Thoracic aorta (tissue), 2 donors: ENCODE measurements at regions not wholly inside any gene's neighbourhood (a gene's known extent, or its start where the extent isn't known, plus 50 kb on each side); places are given as distances from the start of the nearest gene placed in this dataset.

Experiments used
- ATAC-seq: fragments of 150-250 bp; one replicate; pipeline ENCODE4 v1.8.0; 2017; ENCODE audit warnings: low read depth; ENCODE audit not compliant: insufficient number of reproducible peaks, low FRiP score
- DNase-seq: peaks from one replicate; pipeline ENCODE4 v3.0.0-alpha.2; 2020; ENCODE audit warnings: low spot score
- H3K27ac ChIP-seq, 2 donors: fragments of 200-600 bp; sonication (generic); 1 replicate in 1 of 2; 2 replicates in 1 of 2; pipeline ENCODE4 v1.5.1; 2016; ENCODE audit warnings: mild to moderate bottlenecking in 2 of 2, moderate library complexity in 2 of 2
- H3K27me3 ChIP-seq: fragments of 200-600 bp; sonication (generic); replicated peaks from 2 replicates; pipeline ENCODE4 v1.6.0; 2016; ENCODE audit warnings: mild to moderate bottlenecking; ENCODE audit not compliant: insufficient read depth
- H3K36me3 ChIP-seq: fragments of 200-600 bp; sonication (generic); one replicate; pipeline ENCODE4 v1.5.1; 2016
- H3K4me1 ChIP-seq, 2 donors: fragments of 200-600 bp; sonication (generic); 1 replicate in 1 of 2; 2 replicates in 1 of 2; pipeline versions ENCODE4 v1.5.1 to v1.6.0; 2016; ENCODE audit warnings: low read depth in 2 of 2, mild to moderate bottlenecking in 1 of 2; ENCODE audit not compliant: control insufficient read depth in 1 of 2
- H3K4me3 ChIP-seq: fragments of 200-600 bp; sonication (generic); 2 replicates; pipeline ENCODE4 v1.5.1; 2016; ENCODE audit warnings: mild to moderate bottlenecking
- H3K9me3 ChIP-seq: fragments of 200-600 bp; sonication (generic); 2 replicates; pipeline ENCODE4 v1.5.1; 2016
- TF ChIP-seq, protein P1 (sequence below): fragments of 200-600 bp; sonication (generic); IDR thresholded peaks from one replicate; pipeline ENCODE4 v1.5.1; 2019; ENCODE audit warnings: antibody characterized with exemption

DNA sequence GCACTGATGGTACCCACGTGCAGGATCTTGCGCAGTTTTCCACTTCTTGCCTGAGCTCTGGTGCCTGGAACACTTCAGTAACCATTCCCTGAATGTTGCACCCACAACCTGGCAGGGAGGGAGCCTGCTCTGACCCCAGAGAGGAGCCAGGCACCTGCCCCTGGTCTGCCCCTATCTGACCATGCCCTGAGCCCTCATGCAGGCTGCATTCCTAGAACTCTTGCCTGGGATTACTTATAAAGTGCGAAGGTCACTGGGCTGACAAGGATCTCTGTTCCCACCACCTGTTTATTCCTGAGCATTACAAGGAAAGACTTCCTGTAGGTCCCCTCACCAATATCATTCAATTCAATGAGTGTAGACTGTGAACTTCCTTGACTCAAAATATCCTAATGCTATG lies 191.9 kb upstream of the FMN2 start:
- TF ChIP-seq, protein P1, sequence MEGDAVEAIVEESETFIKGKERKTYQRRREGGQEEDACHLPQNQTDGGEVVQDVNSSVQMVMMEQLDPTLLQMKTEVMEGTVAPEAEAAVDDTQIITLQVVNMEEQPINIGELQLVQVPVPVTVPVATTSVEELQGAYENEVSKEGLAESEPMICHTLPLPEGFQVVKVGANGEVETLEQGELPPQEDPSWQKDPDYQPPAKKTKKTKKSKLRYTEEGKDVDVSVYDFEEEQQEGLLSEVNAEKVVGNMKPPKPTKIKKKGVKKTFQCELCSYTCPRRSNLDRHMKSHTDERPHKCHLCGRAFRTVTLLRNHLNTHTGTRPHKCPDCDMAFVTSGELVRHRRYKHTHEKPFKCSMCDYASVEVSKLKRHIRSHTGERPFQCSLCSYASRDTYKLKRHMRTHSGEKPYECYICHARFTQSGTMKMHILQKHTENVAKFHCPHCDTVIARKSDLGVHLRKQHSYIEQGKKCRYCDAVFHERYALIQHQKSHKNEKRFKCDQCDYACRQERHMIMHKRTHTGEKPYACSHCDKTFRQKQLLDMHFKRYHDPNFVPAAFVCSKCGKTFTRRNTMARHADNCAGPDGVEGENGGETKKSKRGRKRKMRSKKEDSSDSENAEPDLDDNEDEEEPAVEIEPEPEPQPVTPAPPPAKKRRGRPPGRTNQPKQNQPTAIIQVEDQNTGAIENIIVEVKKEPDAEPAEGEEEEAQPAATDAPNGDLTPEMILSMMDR = no peak

GRCh38 chr1:239906394-239906793 lies 185.3 kb upstream of the FMN2 start:
- H3K27ac ChIP-seq = no peak overlapping the region
- DNase-seq (no peak), ATAC-seq (no peak)
- TF ChIP-seq, protein P1 = no peak
- no peaks in the 10 kb centered on the region for H3K36me3 ChIP-seq
- H3K4me1 ChIP-seq = no peaks in the 10 kb centered on the region
- no peak overlapping the region for H3K4me3 ChIP-seq
- no peaks in the 10 kb centered on the region for H3K27me3 ChIP-seq
- no peaks in the 10 kb centered on the region for H3K9me3 ChIP-seq

More for the DNA sequence above, 191.9 kb upstream of the FMN2 start:
- H3K36me3 ChIP-seq = no peaks in the 10 kb centered on the region
- H3K4me1 ChIP-seq = peaks cover 0 to 8% of the 10 kb centered on the region in 2 donors
- no peak for ATAC-seq
- H3K27me3 ChIP-seq = no peaks in the 10 kb centered on the region
- H3K9me3 ChIP-seq = no peaks in the 10 kb centered on the region
- no peak for DNase-seq
- no peak overlapping the region for H3K4me3 ChIP-seq
- no peak overlapping the region for H3K27ac ChIP-seq

- Histone ChIP-seq H3K27ac (no peak overlapping the region), H3K36me3 (no peaks in the 10 kb centered on the region), H3K9me3 (no peaks in the 10 kb centered on the region), H3K27me3 (no peaks in the 10 kb centered on the region), H3K4me3 (no peak overlapping the region), H3K4me1 (no peaks in the 10 kb centered on the region)
- DNase-seq (no peak), ATAC-seq (no peak)
- TF ChIP-seq, protein P1 = no peak
Observed at GRCh38 chr1:239909898-239910297, 181.8 kb upstream of the FMN2 start.

GRCh38 chr1:239912471-239912870 lies 179.2 kb upstream of the FMN2 start:
- no peak overlapping the region for H3K4me3 ChIP-seq
- no peaks in the 10 kb centered on the region for H3K27me3 ChIP-seq
- H3K36me3 ChIP-seq = no peaks in the 10 kb centered on the region
- H3K9me3 ChIP-seq = no peaks in the 10 kb centered on the region
- no peak overlapping the region for H3K27ac ChIP-seq
- ATAC-seq (no peak), DNase-seq (no peak)
- H3K4me1 ChIP-seq = no peaks in the 10 kb centered on the region
- TF ChIP-seq, protein P1 = no peak

GRCh38 chr1:239913141-239913585 lies 178.5 kb upstream of the FMN2 start:
- DNase-seq = no peak

More at GRCh38 chr1:239913141-239913585, 178.5 kb upstream of the FMN2 start:
- Histone ChIP-seq H3K27me3 (no peaks in the 10 kb centered on the region), H3K4me1 (no peaks in the 10 kb centered on the region), H3K36me3 (no peaks in the 10 kb centered on the region), H3K27ac (no peak overlapping the region), H3K9me3 (no peaks in the 10 kb centered on the region), H3K4me3 (no peak overlapping the region)
- TF ChIP-seq, protein P1 = no peak
- ATAC-seq = no peak
